Glomerular visceral epithelial cell (primary cell): ENCODE measurements at regions not wholly inside any gene's neighbourhood (a gene's known extent, or its start where the extent isn't known, plus 50 kb on each side); places are given as distances from the start of the nearest gene placed in this dataset.
"Not testable (repeated sequence)": the region's sequence is repeated elsewhere in the genome, so short reads cannot be mapped to it uniquely, and the experiment has no call there.

Source experiments
- DNase-seq: peaks from one replicate; pipeline ENCODE4 v3.0.0-alpha.2; 2016; ENCODE audit errors: extremely low spot score

GRCh38 chr10:44177610-44178009 is 207.3 kb downstream of the CXCL12 start:
- no peak for DNase-seq

GRCh38 chr10:44176311-44176710 is 208.6 kb downstream of the CXCL12 start:
- DNase-seq = no peak

DNA sequence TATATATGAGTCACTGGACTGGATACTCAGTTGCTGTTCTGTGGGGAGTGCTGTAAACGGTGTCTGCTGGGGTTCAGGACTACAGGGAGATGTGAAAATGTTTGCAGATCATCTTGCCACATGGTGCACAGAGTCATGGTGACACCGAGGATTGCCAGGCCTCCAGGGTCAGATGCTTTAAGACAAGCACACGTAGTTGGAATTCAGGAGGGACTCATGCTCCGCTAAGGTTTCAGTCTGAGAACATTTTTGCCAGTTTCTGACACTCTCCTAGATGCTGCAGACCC is 211.3 kb downstream of the CXCL12 start:
- no peak for DNase-seq

GRCh38 chr10:44172883-44173607 is 211.9 kb downstream of the CXCL12 start:
- DNase-seq = no peak

- DNase-seq = no peak
Measured at GRCh38 chr10:44171765-44172164, 213.1 kb downstream of the CXCL12 start.

DNA sequence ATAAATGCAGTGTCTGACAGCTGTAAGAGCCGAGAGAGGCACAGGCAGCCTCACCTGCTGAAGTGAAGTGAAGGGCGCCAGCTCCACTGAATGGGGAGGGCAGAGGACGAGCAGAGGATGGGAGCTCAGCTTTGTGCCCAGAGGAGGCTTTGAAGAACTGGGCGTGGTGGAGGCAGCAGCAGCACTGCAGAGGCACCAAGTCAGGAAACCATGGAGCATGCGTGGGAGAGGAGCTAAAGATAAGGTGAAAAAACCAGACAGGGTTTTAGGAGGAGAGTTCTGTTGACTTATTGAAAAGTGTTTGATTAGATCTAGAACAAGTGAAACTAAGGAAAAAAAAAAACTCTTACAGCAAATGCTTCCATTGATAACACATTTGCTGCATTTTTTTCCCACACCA is 216.4 kb downstream of the CXCL12 start:
- no peak for DNase-seq

GRCh38 chr10:44167752-44168151 is 217.1 kb downstream of the CXCL12 start:
- DNase-seq = no peak

DNA sequence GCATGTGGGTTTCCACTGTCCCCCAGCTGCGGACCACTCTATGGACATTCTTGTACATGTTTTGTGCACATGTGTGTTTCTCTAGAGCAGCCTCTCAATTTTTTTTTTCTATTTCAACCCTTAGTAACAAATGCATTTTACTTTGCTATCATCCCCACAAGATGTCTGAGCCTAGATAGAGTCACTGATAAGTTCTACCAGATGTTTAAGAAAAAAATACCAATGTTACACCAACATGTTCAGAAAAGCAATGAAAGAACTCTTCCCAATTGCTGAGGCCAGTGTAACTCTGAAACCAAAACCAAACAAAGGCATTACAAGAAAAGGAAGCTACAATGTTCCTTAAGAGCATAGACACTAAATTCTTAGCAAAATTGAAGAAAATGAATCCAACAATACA is 218.5 kb downstream of the CXCL12 start:
- DNase-seq = no peak

- DNase-seq = no peak
Measured at GRCh38 chr10:44164251-44164956, 220.5 kb downstream of the CXCL12 start.

DNA sequence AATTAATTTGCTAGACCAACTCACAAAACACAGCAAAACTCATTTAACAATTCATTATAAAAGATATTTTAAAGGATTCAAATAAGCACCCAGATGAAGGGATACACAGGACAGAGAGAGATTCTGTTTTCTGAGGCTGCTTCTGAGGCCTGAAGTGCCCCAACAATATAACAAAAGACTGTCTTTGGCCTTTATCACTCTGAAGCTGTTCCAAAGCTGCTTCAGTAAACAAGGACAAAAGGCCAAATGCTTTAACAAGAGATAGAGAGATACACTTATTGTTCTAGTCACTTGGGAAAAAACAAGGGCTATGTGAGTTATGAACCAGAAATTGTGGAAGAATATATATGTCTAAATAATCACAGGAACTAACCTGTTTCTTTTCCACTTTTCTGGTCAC is 223.7 kb downstream of the CXCL12 start:
- DNase-seq = no peak

DNA sequence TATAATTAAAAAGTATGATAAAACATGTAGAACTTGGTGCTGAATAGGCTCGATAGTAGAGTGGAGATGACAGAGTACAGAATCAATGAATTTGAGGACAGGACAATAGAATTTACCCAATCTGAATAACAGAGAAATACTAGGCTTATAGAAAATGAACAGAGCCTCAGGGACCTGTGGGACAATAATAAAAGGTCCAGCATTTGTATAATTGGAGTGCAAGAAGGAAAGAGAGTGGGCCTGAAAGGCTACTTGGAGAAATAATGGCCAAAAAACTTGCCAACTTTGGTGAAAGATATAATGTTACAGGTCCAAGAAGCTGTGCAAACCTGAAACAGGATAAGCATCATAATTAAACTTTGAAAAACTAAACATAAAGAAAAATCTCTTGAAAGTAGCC is 227.3 kb downstream of the CXCL12 start:
- DNase-seq = no peak

GRCh38 chr10:44154956-44155355 is 229.9 kb downstream of the CXCL12 start:
- DNase-seq = no peak

- DNase-seq = no peak
Measured at GRCh38 chr10:44153918-44154670, 230.8 kb downstream of the CXCL12 start.

DNA sequence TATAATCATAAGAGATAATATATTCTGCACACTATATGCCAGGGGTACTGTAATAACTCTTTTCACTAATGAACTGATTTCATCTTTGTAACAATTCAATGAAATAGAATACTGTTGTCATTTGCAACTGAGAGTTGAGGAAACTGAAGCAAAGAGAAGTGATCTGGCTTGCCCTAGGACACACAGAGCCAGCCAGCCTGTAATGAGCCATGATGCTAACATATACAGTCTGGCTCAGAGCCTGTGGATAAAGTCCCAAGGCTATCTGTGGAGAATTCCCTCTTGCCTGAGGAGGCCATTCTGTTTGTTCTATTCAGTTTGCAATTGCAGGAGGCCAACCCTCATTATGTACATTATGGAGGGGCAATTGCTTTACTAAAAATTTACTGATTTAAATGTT is 241.3 kb downstream of the CXCL12 start:
- DNase-seq = no peak

DNA sequence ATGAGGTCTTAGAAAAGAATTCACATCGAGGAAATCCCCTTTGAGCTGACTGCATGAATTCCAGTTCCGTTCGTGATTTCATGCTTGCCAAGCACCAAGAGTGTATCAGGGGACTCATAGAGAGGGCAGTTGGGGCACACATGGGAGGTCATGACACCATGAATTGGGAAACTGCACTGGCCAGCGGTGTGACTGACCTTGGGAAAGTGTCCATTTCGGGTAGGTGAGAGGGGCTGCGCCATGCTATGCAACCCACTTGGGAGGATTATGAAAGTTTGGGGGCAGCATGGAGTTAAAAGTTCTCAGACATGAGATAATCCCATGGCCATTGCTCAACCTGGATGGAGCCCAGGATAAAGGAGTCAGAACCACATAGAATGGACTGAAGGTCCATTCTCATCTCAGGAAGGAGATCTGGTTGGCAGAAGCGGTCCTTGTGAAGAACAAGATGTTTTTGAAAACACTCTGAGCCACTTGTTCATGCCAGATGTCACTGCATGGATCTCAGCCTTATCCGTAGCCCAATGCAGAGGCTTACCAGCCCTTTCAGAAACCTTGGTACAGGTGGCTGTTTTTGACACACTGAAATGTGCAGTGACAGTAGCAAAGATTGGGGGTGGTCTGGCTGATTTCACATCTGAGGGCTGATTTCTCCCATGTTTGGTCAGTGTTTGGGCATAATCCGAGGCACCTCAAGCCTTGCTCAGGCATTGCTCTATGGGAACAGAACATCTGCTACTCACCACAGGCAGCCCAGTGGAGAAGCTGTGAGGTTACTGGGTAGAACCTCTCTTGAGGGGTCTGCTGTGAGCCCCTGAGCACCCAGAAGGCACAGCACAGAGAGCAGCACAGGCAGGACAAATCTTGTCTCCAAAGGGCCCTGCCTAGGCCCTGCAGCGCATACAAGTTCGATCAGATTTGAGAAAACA is 252.3 kb downstream of the CXCL12 start:
- DNase-seq = no peak

DNA sequence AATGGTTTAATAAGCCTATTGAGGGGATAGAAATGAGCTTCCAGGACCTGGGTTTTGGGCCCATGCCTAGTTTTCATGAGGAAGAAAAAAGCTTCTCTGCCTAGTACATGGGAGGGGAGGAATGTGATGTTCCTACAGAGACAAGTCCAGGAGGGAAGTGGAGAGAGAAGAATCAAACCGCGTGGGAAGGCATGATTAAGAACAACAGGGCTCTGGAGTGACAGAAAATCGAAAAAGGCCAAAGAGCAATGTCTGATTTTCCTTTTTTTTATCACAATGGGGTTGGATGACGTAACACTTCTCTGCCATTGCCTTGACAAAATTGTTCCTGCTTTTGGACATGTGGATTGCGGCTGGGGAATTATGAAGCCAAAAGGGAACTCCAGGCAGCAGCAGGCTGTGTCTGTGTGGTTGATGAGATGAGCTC is 258.6 kb downstream of the CXCL12 start:
- DNase-seq = no peak

DNA sequence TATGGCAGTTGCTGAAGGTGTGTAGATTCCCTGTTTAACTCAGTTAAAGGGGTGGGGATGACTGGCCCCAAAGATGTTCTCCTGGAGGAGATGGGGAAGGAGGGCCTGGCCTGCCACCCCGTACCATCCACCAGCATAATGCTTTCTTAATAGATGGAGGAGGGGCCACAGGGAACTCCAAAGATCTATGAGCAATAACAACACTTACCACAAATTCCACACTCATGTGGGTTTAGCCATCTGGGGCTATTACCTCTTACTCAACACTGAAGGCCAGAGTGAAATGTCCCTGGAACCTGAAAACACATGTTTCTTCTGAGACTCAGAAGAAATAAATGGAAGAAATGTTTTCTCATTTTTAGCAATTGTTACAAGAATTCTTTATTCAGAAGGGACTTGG is 259.0 kb downstream of the CXCL12 start:
- peak; percentile 49 for DNase-seq

DNA sequence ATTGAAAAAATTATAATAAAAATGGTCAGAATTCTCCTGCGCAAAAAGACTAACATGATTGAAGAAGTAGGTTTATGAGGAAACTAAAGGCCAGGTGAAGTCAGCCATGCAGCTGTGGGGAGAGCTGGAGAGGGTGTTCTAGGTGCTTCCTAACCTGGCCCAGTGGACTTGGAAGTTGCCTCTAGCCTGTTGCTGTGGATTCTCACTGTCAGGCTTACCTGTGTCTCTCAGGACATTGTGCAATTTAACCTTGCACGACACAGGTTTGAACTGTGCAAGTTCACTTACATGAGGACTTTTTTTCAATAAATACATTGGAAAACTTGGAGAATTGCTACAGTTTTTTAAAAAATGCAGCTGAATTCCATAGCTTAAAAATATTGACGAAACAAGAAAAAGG is 266.4 kb downstream of the CXCL12 start:
- DNase-seq = no peak

- DNase-seq = no peak
Measured at GRCh38 chr10:44116474-44116873, 268.4 kb downstream of the CXCL12 start.

DNA sequence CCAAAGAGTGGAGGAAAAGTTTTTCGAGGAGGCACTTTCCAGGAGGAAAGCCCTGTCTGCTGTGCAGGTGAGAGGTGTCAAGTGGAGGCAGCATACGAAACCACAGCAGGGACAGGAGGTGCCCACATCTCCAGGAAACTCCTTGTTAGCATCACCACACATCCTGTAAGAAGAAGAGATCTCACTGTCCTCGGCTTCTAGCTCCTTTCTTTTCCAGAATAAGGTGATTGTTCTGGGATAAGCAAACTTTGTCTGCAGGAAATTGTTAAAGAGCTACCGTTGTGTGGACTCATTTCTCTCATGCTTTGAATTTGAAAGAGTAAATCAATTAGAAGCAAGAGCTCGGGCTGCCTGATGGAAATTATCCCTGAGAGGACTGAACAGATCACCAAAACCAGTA is 269.4 kb downstream of the CXCL12 start:
- no peak for DNase-seq

DNA sequence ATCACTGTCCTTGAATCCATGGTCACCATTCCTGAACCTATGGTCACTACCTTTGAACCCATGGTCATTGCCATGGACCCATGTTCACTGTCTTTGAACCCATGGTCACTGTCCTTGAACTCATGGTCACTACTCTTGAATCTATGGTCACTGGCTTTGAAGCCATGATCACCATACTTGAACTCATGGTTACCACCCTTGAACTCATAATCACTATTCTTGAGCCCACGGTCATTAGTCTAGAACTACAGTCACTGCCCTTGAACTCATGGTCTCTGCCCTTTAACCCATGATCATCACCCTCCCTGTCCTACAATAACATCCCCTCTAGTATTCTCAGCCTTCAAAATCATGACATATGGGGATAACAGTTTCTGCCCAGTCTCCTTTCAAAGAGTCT is 270.5 kb downstream of the CXCL12 start:
- DNase-seq = no peak

- not testable (repeated sequence) for DNase-seq
Measured at GRCh38 chr10:44112280-44112679, 272.6 kb downstream of the CXCL12 start.
